ENCODE measurements at regions not wholly inside any gene's neighbourhood (a gene's known extent, or its start where the extent isn't known, plus 50 kb on each side); places are given as distances from the start of the nearest gene placed in this dataset.

GRCh38 chr11:32280339-32280738 is 155.0 kb downstream of the WT1 start:
- TF ChIP-seq EZH2 (IDR thresholded peaks at IDR 0.05) (no peak), POLR2AphosphoS5 (IDR thresholded peaks at IDR 0.05; ENCODE audit: borderline replicate concordance, low read depth, low read length) (no peak), FOXP2 (optimal IDR thresholded peaks at IDR 0.05; ENCODE audit: control extremely low read depth, extremely low read length, insufficient read depth) (no peak)
